GM12878 (cell line): ENCODE measurements at regions not wholly inside any gene's neighbourhood (a gene's known extent, or its start where the extent isn't known, plus 50 kb on each side); places are given as distances from the start of the nearest gene placed in this dataset.

Experiments
- ATAC-seq: fragments of 200-7000 bp; cut with Tn5 transposase; 3 replicates; pipeline ENCODE4 v1.9.1; 2020; ENCODE audit warnings: mild to moderate bottlenecking, moderate library complexity
- BruUV-seq: library from RNA; stranded (reverse); fragments of 400-500 nt; replicated peaks from 2 replicates; lab custom pipeline; 2021; lab: Mats Ljungman, UMichigan
- CTCF ChIA-PET: fragments of 300-600 bp; sonication (Branson Sonifier 250); formaldehyde crosslinking; extraction: SDS; loops from one replicate; lab custom pipeline; 2021; ENCODE audit warnings: inconsistent platforms; lab: Yijun Ruan, JAX
- POLR2A ChIA-PET: fragments of 350-600 bp; formaldehyde crosslinking; extraction: SDS; loops from one replicate; lab custom pipeline; 2021; ENCODE audit warnings: inconsistent platforms; lab: Charles Lee
- RAD21 ChIA-PET: fragments of 300-600 bp; sonication (Branson Sonifier 250); formaldehyde crosslinking; loops from one replicate; lab custom pipeline; 2023; ENCODE audit warnings: antibody characterized with exemption; ENCODE audit not compliant: unreplicated experiment; lab: Charles Lee
- SMC1A ChIA-PET: fragments of 300-600 bp; sonication (Branson Sonifier 250); formaldehyde crosslinking; loops from one replicate; lab custom pipeline; 2023; ENCODE audit not compliant: unreplicated experiment, uncharacterized antibody; lab: Charles Lee
- DNase-seq: peaks from one replicate; pipeline ENCODE4 v3.0.0-alpha.2; 2011; ENCODE audit warnings: low read depth, low spot score
- FAIRE-seq: peaks from 3 replicates; lab custom pipeline; 2011; peaks lifted over from hg19 to GRCh38; lab: Jason Lieb, UNC
- H2AFZ ChIP-seq: 2 replicates; pipeline ENCODE4 v1.6.0; 2011; ENCODE audit warnings: low read depth, low read length, control low read depth; ENCODE audit not compliant: control insufficient read depth
- H3K27ac ChIP-seq: 2 replicates; pipeline ENCODE4 v1.5.1; 2011; ENCODE audit warnings: control low read depth; ENCODE audit not compliant: control insufficient read depth, insufficient read depth
- H3K27me3 ChIP-seq, 2 experiments: replicated peaks in 1 of 2; 2 replicates each; pipeline versions ENCODE4 v1.6.0 to v1.6.1; 2011; ENCODE audit warnings: low read length in 1 of 2; ENCODE audit not compliant: control insufficient read depth in 2 of 2, insufficient read depth in 2 of 2
- H3K36me3 ChIP-seq, 2 experiments: 2 replicates each; pipeline ENCODE4 v1.5.1; 2011; ENCODE audit warnings: low read length in 1 of 2; ENCODE audit not compliant: control insufficient read depth in 2 of 2, insufficient read depth in 2 of 2
- H3K4me1 ChIP-seq: 2 replicates; pipeline ENCODE4 v1.6.1; 2011; ENCODE audit warnings: mild to moderate bottlenecking, low read length, moderate library complexity, mixed read lengths; ENCODE audit not compliant: control insufficient read depth, insufficient read depth
- H3K4me2 ChIP-seq: 2 replicates; pipeline ENCODE4 v1.6.0; 2011; ENCODE audit warnings: control low read depth; ENCODE audit not compliant: control insufficient read depth, insufficient read depth
- H3K4me3 ChIP-seq: fragments of 200-600 bp; sonication (generic); 2 replicates; pipeline ENCODE4 v1.5.1; 2016
- H3K79me2 ChIP-seq: 2 replicates; pipeline ENCODE4 v1.6.0; 2011; ENCODE audit warnings: low read length; ENCODE audit not compliant: control insufficient read depth, insufficient read depth
- H3K9ac ChIP-seq: 2 replicates; pipeline ENCODE4 v1.8.0; 2011; ENCODE audit warnings: low read length, control low read depth, mixed read lengths; ENCODE audit not compliant: control insufficient read depth, insufficient read depth
- H3K9me3 ChIP-seq: replicated peaks from 3 replicates; pipeline ENCODE4 v1.5.1; 2011; ENCODE audit warnings: mild to moderate bottlenecking, low read length; ENCODE audit not compliant: control insufficient read depth, insufficient read depth
- H4K20me1 ChIP-seq: 2 replicates; pipeline ENCODE4 v1.6.0; 2011; ENCODE audit not compliant: control insufficient read depth, insufficient read depth
- BCL11A ChIP-seq: IDR thresholded peaks from 2 replicates; pipeline ENCODE4 v1.6.1; 2011; ENCODE audit warnings: low read depth, low read length
- BCL3 ChIP-seq: IDR thresholded peaks from 2 replicates; pipeline ENCODE4 v1.6.1; 2011; ENCODE audit warnings: borderline replicate concordance, low read depth, mild to moderate bottlenecking, moderate library complexity, low read length; ENCODE audit not compliant: insufficient read depth, poor library complexity, severe bottlenecking
- IKZF2 ChIP-seq, 2 experiments: fragments of 450-650 bp; IDR thresholded peaks; 2 replicates each; pipeline ENCODE4 v1.6.1; 2017; ENCODE audit warnings: mild to moderate bottlenecking in 2 of 2, moderate library complexity in 2 of 2
- MTA2 ChIP-seq: fragments of 450-650 bp; IDR thresholded peaks from 2 replicates; pipeline ENCODE4 v1.6.1; 2016; ENCODE audit warnings: low read depth, mild to moderate bottlenecking, moderate library complexity
- PAX5 ChIP-seq: IDR thresholded peaks from 2 replicates; pipeline ENCODE4 v1.6.1; 2011; ENCODE audit warnings: low read depth, low read length, borderline replicate concordance
- SMARCA5 ChIP-seq: fragments of 450-650 bp; IDR thresholded peaks from 2 replicates; pipeline ENCODE4 v1.6.1; 2017; ENCODE audit warnings: mild to moderate bottlenecking
- TARDBP ChIP-seq: IDR thresholded peaks from 2 replicates; pipeline ENCODE4 v1.6.1; 2016; ENCODE audit warnings: borderline replicate concordance
- ZBTB40 ChIP-seq: fragments of 450-650 bp; IDR thresholded peaks from 2 replicates; pipeline ENCODE4 v1.6.1; 2016; ENCODE audit warnings: mild to moderate bottlenecking, moderate library complexity, borderline replicate concordance
- ZNF207 ChIP-seq: fragments of 450-650 bp; IDR thresholded peaks from 2 replicates; pipeline ENCODE4 v1.6.1; 2014; ENCODE audit warnings: antibody characterized with exemption, mild to moderate bottlenecking, borderline replicate concordance
- ZNF274 ChIP-seq: IDR thresholded peaks from one replicate; pipeline ENCODE4 v1.8.0; 2011; ENCODE audit not compliant: insufficient read length, insufficient read depth
- WGBS: methylation state at CpG from one replicate; pipeline ENCODE4 v1.1.6; 2016; ENCODE audit warnings: low lambda C conversion rate; ENCODE audit not compliant: insufficient replicate concordance, insufficient coverage; ENCODE audit errors: missing lambda C conversion rate; 5-methylcytosine and 5-hydroxymethylcytosine counted together
- in situ Hi-C: fragments of 300-500 bp; cut with MboI; formaldehyde crosslinking; loops from 9 replicates; pipeline ENCODE4 v1.14.3; 2018; ENCODE audit warnings: mixed read lengths
- intact Hi-C: fragments of 100-400 bp; cut with micrococcal nuclease; formaldehyde crosslinking; loops from one replicate; pipeline ENCODE4 v1.14.2; 2022; ENCODE audit not compliant: unreplicated experiment

- CTCF ChIA-PET, result no interaction called here
- intact Hi-C loops, result no loop called here
- RAD21 ChIA-PET, result no interaction called here
- SMC1A ChIA-PET, result no interaction called here
- no peaks in the 10 kb centered on the region for H3K36me3 ChIP-seq
- H3K4me2 ChIP-seq, result no peak overlapping the region
- in situ Hi-C loops, result no loop called here
- no peaks in the 10 kb centered on the region for H3K4me1 ChIP-seq
- no peak overlapping the region for H3K4me3 ChIP-seq
- DNase-seq (no peak), ATAC-seq (no peak), FAIRE-seq (no peak)
- H3K27ac ChIP-seq, result no peak overlapping the region
- 52% methylated on average over 6 of the region's 6 CpGs for WGBS
- POLR2A ChIA-PET, result no interaction called here
- H3K9me3 ChIP-seq, result no peaks in the 10 kb centered on the region
- no peak for TF ChIP-seq ZNF274
- H3K79me2 ChIP-seq, result no peaks in the 10 kb centered on the region
- H2AFZ ChIP-seq, result no peak overlapping the region
- peaks cover 0 to 3% of the 10 kb centered on the region in 2 experiments for H3K27me3 ChIP-seq
- no peak overlapping the region for H3K9ac ChIP-seq
- no peaks in the 10 kb centered on the region for H4K20me1 ChIP-seq
- BruUV-seq, result no TSS peak
Measured at GRCh38 chr5:173500213-173500560, 116.3 kb downstream of the BOD1 start.

- no peaks in the 10 kb centered on the region for H3K9me3 ChIP-seq
- H4K20me1 ChIP-seq, result no peaks in the 10 kb centered on the region
- H3K79me2 ChIP-seq, result no peaks in the 10 kb centered on the region
- RAD21 ChIA-PET, result no interaction called here
- intact Hi-C loops, result no loop called here
- DNase-seq (no peak), FAIRE-seq (no peak), ATAC-seq (no peak)
- POLR2A ChIA-PET, result no interaction called here
- WGBS, result 17% methylated on average over 14 of the region's 14 CpGs
- BruUV-seq, result no TSS peak
- H2AFZ ChIP-seq, result no peak overlapping the region
- no peak overlapping the region for H3K4me3 ChIP-seq
- H3K9ac ChIP-seq, result no peak overlapping the region
- SMC1A ChIA-PET, result no interaction called here
- H3K4me2 ChIP-seq, result no peak overlapping the region
- H3K27me3 ChIP-seq, result peaks cover 0 to 3% of the 10 kb centered on the region in 2 experiments
- no peak overlapping the region for H3K27ac ChIP-seq
- no peaks in the 10 kb centered on the region for H3K4me1 ChIP-seq
- no peaks in the 10 kb centered on the region for H3K36me3 ChIP-seq
- CTCF ChIA-PET, result no interaction called here
- in situ Hi-C loops, result no loop called here
- no peak for TF ChIP-seq PAX5
- no peak for TF ChIP-seq SMARCA5
- no peak for TF ChIP-seq MTA2
- no peak for TF ChIP-seq BCL11A
- no peak for TF ChIP-seq ZNF207
- TF ChIP-seq IKZF2 (IDR thresholded peaks at IDR 0.05), result no peak
- no peak for TF ChIP-seq TARDBP
- TF ChIP-seq BCL3, result no peak
- no peak for TF ChIP-seq ZBTB40
Measured at GRCh38 chr5:173499471-173500212, 116.8 kb downstream of the BOD1 start.
